ENCODE measurements at regions not wholly inside any gene's neighbourhood (a gene's known extent, or its start where the extent isn't known, plus 50 kb on each side); places are given as distances from the start of the nearest gene placed in this dataset.
"Not testable (repeated sequence)": the region's sequence is repeated elsewhere in the genome, so short reads cannot be mapped to it uniquely, and the experiment has no call there.

- WGBS (ENCODE audit: insufficient coverage): 34% methylated on average over 7 of the region's 11 CpGs
- H3K36me3 ChIP-seq (ENCODE audit: control insufficient read depth, insufficient read depth, low read length): no peaks in the 10 kb centered on the region
- no peak for DNase-seq (ENCODE audit: low read depth in 4 of 6, low spot score in 6 of 6)
- H3K27ac ChIP-seq (ENCODE audit: low read depth, low read length): no peak overlapping the region
- no peaks in the 10 kb centered on the region for H3K9me3 ChIP-seq (ENCODE audit: control insufficient read depth, insufficient read depth, low read length)
- no peak overlapping the region for H3K4me3 ChIP-seq (ENCODE audit: low read depth, low read length)
- no peaks in the 10 kb centered on the region for H3K4me1 ChIP-seq (ENCODE audit: control insufficient read depth, insufficient read depth, low read length)
- peaks cover 6% of the 10 kb centered on the region for H3K27me3 ChIP-seq (ENCODE audit: control insufficient read depth, insufficient read depth, low read length)
These were observed 67.3 kb downstream of the PRR18 start for GRCh38 chr6:166240889-166241288.

GRCh38 chr6:166237617-166238016 is 70.0 kb upstream of the TBXT start:
- Histone ChIP-seq H3K4me3 (ENCODE audit: low read depth, low read length) (no peak overlapping the region), H3K4me1 (ENCODE audit: control insufficient read depth, insufficient read depth, low read length) (no peaks in the 10 kb centered on the region), H3K36me3 (ENCODE audit: control insufficient read depth, insufficient read depth, low read length) (no peaks in the 10 kb centered on the region), H3K27me3 (ENCODE audit: control insufficient read depth, insufficient read depth, low read length) (peaks cover 3% of the 10 kb centered on the region), H3K27ac (ENCODE audit: low read depth, low read length) (no peak overlapping the region), H3K9me3 (ENCODE audit: control insufficient read depth, insufficient read depth, low read length) (no peaks in the 10 kb centered on the region)
- peak in 1 of 6 donors; percentile 89 for DNase-seq (ENCODE audit: low read depth in 4 of 6, low spot score in 6 of 6)
- 54% methylated on average over 5 of the region's 5 CpGs for WGBS (ENCODE audit: insufficient coverage)

GRCh38 chr6:166236596-166236995 is 68.9 kb upstream of the TBXT start:
- H3K4me3 ChIP-seq (ENCODE audit: low read depth, low read length): no peak overlapping the region
- WGBS (ENCODE audit: insufficient coverage): 88% methylated on average over 13 of the region's 13 CpGs
- no peaks in the 10 kb centered on the region for H3K4me1 ChIP-seq (ENCODE audit: control insufficient read depth, insufficient read depth, low read length)
- H3K27ac ChIP-seq (ENCODE audit: low read depth, low read length): no peak overlapping the region
- DNase-seq (ENCODE audit: low read depth in 4 of 6, low spot score in 6 of 6): no peak
- no peaks in the 10 kb centered on the region for H3K9me3 ChIP-seq (ENCODE audit: control insufficient read depth, insufficient read depth, low read length)
- H3K27me3 ChIP-seq (ENCODE audit: control insufficient read depth, insufficient read depth, low read length): peaks cover 3% of the 10 kb centered on the region
- no peaks in the 10 kb centered on the region for H3K36me3 ChIP-seq (ENCODE audit: control insufficient read depth, insufficient read depth, low read length)

- DNase-seq (ENCODE audit: low read depth in 4 of 6, low spot score in 6 of 6): no peak
- no peak overlapping the region for H3K4me3 ChIP-seq (ENCODE audit: low read depth, low read length)
- 95% methylated on average over 11 of the region's 17 CpGs for WGBS (ENCODE audit: insufficient coverage)
- H3K27ac ChIP-seq (ENCODE audit: low read depth, low read length): no peak overlapping the region
- H3K9me3 ChIP-seq (ENCODE audit: control insufficient read depth, insufficient read depth, low read length): no peaks in the 10 kb centered on the region
- H3K36me3 ChIP-seq (ENCODE audit: control insufficient read depth, insufficient read depth, low read length): no peaks in the 10 kb centered on the region
- H3K4me1 ChIP-seq (ENCODE audit: control insufficient read depth, insufficient read depth, low read length): no peaks in the 10 kb centered on the region
- H3K27me3 ChIP-seq (ENCODE audit: control insufficient read depth, insufficient read depth, low read length): no peaks in the 10 kb centered on the region
These were observed 68.1 kb upstream of the TBXT start for GRCh38 chr6:166235666-166236292.

GRCh38 chr6:166231181-166231580 is 63.5 kb upstream of the TBXT start:
- not testable (repeated sequence) for H3K36me3 ChIP-seq (ENCODE audit: control insufficient read depth, insufficient read depth, low read length); H3K4me1 ChIP-seq (ENCODE audit: control insufficient read depth, insufficient read depth, low read length); H3K27ac ChIP-seq (ENCODE audit: low read depth, low read length); H3K9me3 ChIP-seq (ENCODE audit: control insufficient read depth, insufficient read depth, low read length); H3K4me3 ChIP-seq (ENCODE audit: low read depth, low read length)
- DNase-seq (ENCODE audit: low read depth in 4 of 6, low spot score in 6 of 6): peak in 1 of 6 donors; percentile 69
- WGBS (ENCODE audit: insufficient coverage): no CpG with 5 or more reads among the region's 2 CpGs
- peaks cover 15% of the 10 kb centered on the region for H3K27me3 ChIP-seq (ENCODE audit: control insufficient read depth, insufficient read depth, low read length)

GRCh38 chr6:166228839-166229528 is 61.3 kb upstream of the TBXT start:
- Histone ChIP-seq H3K36me3 (ENCODE audit: control insufficient read depth, insufficient read depth, low read length) (no peaks in the 10 kb centered on the region), H3K27ac (ENCODE audit: low read depth, low read length) (no peak overlapping the region), H3K4me1 (ENCODE audit: control insufficient read depth, insufficient read depth, low read length) (no peaks in the 10 kb centered on the region), H3K4me3 (ENCODE audit: low read depth, low read length) (no peak overlapping the region), H3K27me3 (ENCODE audit: control insufficient read depth, insufficient read depth, low read length) (peaks cover 15% of the 10 kb centered on the region), H3K9me3 (ENCODE audit: control insufficient read depth, insufficient read depth, low read length) (no peaks in the 10 kb centered on the region)
- DNase-seq (ENCODE audit: low read depth in 4 of 6, low spot score in 6 of 6): no peak
- WGBS (ENCODE audit: insufficient coverage): 59% methylated on average over 6 of the region's 16 CpGs

GRCh38 chr6:166228425-166228824 is 60.8 kb upstream of the TBXT start:
- no peaks in the 10 kb centered on the region for H3K36me3 ChIP-seq (ENCODE audit: control insufficient read depth, insufficient read depth, low read length)
- no peak overlapping the region for H3K27ac ChIP-seq (ENCODE audit: low read depth, low read length)
- no peaks in the 10 kb centered on the region for H3K4me1 ChIP-seq (ENCODE audit: control insufficient read depth, insufficient read depth, low read length)
- H3K27me3 ChIP-seq (ENCODE audit: control insufficient read depth, insufficient read depth, low read length): peaks cover 15% of the 10 kb centered on the region
- no peaks in the 10 kb centered on the region for H3K9me3 ChIP-seq (ENCODE audit: control insufficient read depth, insufficient read depth, low read length)
- H3K4me3 ChIP-seq (ENCODE audit: low read depth, low read length): no peak overlapping the region
- DNase-seq (ENCODE audit: low read depth in 4 of 6, low spot score in 6 of 6): no peak
- 100% methylated on average over 1 of the region's 3 CpGs for WGBS (ENCODE audit: insufficient coverage)

DNA sequence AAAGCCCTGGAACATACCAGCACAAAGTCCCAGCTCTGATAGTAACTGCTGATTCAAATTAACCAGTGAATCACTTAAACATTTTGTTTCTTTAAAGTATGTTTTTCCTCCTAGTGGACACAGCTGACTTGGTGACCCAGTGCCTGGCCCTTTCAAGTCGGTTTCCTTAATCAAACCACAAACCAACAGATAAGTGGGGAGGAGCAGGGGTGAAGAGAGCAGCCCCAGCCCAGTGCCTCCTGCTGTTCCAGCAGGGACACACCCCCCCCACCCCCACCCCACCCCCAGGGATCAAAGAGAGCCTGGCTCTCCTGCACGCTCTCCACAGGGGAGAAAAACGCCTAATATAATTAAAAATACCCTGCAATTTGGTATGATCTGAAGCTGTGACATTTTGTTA is 55.4 kb upstream of the TBXT start:
- no peak for DNase-seq (ENCODE audit: low read depth in 4 of 6, low spot score in 6 of 6)
- no peaks in the 10 kb centered on the region for H3K36me3 ChIP-seq (ENCODE audit: control insufficient read depth, insufficient read depth, low read length)
- H3K9me3 ChIP-seq (ENCODE audit: control insufficient read depth, insufficient read depth, low read length): no peaks in the 10 kb centered on the region
- H3K4me1 ChIP-seq (ENCODE audit: control insufficient read depth, insufficient read depth, low read length): no peaks in the 10 kb centered on the region
- no CpG with 5 or more reads among the region's 3 CpGs for WGBS (ENCODE audit: insufficient coverage)
- H3K4me3 ChIP-seq (ENCODE audit: low read depth, low read length): no peak overlapping the region
- H3K27ac ChIP-seq (ENCODE audit: low read depth, low read length): no peak overlapping the region
- H3K27me3 ChIP-seq (ENCODE audit: control insufficient read depth, insufficient read depth, low read length): peaks cover 6% of the 10 kb centered on the region

DNA sequence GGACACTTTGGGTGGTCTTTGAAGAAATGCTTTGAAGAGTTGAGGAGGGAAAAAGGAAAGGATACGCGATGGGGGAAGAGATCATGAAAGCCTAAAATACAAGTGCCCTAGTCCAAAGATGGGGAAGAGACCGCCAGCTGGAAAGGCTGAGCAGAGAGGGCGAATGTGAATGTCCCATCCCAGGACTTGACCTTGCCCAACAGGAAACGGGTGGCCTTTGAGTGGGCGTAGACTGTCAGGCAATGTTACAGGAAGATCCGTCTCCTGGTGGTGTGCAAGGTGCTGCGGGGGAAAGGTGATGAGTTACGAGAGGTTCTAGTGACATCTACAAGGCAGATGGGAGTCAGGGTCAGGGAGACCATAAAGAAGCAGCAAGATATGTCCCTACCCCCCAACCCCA is 55.0 kb upstream of the TBXT start:
- DNase-seq (ENCODE audit: low read depth in 4 of 6, low spot score in 6 of 6): no peak
- Histone ChIP-seq H3K27ac (ENCODE audit: low read depth, low read length) (no peak overlapping the region), H3K9me3 (ENCODE audit: control insufficient read depth, insufficient read depth, low read length) (no peaks in the 10 kb centered on the region), H3K27me3 (ENCODE audit: control insufficient read depth, insufficient read depth, low read length) (peaks cover 2% of the 10 kb centered on the region), H3K4me1 (ENCODE audit: control insufficient read depth, insufficient read depth, low read length) (no peaks in the 10 kb centered on the region), H3K4me3 (ENCODE audit: low read depth, low read length) (no peak overlapping the region), H3K36me3 (ENCODE audit: control insufficient read depth, insufficient read depth, low read length) (no peaks in the 10 kb centered on the region)
- 82% methylated on average over 6 of the region's 9 CpGs for WGBS (ENCODE audit: insufficient coverage)

DNA sequence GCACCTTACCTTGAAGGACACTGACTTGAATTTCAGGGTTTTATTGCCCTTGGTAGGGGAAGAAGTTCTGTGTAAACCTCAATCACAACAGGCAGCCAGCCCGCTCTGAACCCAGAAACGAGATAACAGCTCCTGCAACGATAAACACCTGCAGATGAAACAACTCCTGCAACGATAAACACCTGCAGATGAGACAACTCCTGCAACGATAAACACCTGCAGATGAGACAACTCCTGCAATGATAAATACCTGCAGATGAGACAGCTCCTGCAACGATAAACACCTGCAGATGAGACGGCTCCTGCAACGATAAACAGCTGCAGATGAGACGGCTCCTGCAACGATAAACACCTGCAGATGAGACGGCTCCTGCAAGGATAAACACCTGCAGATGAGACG is 54.0 kb upstream of the TBXT start:
- no peaks in the 10 kb centered on the region for H3K27me3 ChIP-seq (ENCODE audit: control insufficient read depth, insufficient read depth, low read length)
- no peaks in the 10 kb centered on the region for H3K36me3 ChIP-seq (ENCODE audit: control insufficient read depth, insufficient read depth, low read length)
- no peak overlapping the region for H3K27ac ChIP-seq (ENCODE audit: low read depth, low read length)
- no peaks in the 10 kb centered on the region for H3K4me1 ChIP-seq (ENCODE audit: control insufficient read depth, insufficient read depth, low read length)
- 82% methylated on average over 5 of the region's 12 CpGs for WGBS (ENCODE audit: insufficient coverage)
- H3K9me3 ChIP-seq (ENCODE audit: control insufficient read depth, insufficient read depth, low read length): no peaks in the 10 kb centered on the region
- no peak for DNase-seq (ENCODE audit: low read depth in 4 of 6, low spot score in 6 of 6)
- H3K4me3 ChIP-seq (ENCODE audit: low read depth, low read length): no peak overlapping the region
